NT2/D1 (cell line): ENCODE measurements at regions not wholly inside any gene's neighbourhood (a gene's known extent, or its start where the extent isn't known, plus 50 kb on each side); places are given as distances from the start of the nearest gene placed in this dataset.

Source experiments
- SUZ12 ChIP-seq: IDR thresholded peaks from 2 replicates; pipeline ENCODE4 v1.6.1; 2011; ENCODE audit not compliant: insufficient read length, insufficient read depth; ENCODE audit errors: extremely low read depth
- YY1 ChIP-seq: IDR thresholded peaks from 2 replicates; pipeline ENCODE4 v1.6.1; 2011; ENCODE audit not compliant: insufficient read length, insufficient read depth
- ZNF274 ChIP-seq: IDR thresholded peaks from 2 replicates; pipeline ENCODE4 v1.6.1; 2011; ENCODE audit warnings: mild to moderate bottlenecking, low read depth, low read length

DNA sequence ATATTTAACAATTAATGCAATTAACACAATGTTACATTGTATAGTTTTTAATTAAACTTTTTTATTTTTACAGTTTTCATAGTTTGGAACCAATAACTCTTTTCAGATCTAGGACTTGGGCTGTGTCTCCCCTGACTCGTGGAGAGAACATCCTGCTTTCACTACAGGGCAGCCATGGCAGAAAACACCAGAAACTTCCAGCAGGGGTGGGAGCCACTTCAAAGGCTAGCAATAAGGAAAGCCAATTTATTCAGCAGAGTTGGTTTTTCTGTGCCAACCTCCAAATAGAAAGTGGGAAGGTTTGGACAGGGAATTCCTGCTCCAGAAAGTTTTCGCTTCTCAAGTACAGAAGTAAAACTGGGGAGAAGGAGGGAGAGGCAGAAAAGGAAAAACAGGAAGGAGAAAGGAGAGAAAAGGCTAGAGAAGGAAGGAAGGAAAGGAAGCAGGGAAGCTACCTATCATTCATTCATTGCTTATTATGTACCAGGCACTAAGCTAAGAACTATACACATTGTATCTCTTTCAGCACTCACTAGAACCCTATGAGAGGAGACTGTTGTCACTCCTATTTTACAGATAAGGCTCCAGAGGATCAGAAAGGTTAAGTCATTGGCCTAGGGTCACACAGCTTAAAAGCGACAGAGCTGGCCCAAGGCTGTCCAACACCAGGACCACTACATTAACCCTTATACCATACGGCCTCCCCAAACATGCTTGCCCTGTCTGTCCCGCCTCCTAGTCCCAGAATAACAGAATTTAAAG lies 54.8 kb upstream of the CREB3L1 start:
- TF ChIP-seq YY1: no peak
- no peak for TF ChIP-seq SUZ12
- TF ChIP-seq ZNF274: no peak
